Keratinocyte (primary cell): ENCODE measurements at regions not wholly inside any gene's neighbourhood (a gene's known extent, or its start where the extent isn't known, plus 50 kb on each side); places are given as distances from the start of the nearest gene placed in this dataset.

ENCODE experiments used
- DNase-seq: peaks from one replicate; pipeline ENCODE4 v3.0.0-alpha.2; 2011; ENCODE audit warnings: low read depth, missing footprints, low spot score
- FAIRE-seq: peaks from 2 replicates; lab custom pipeline; 2011; peaks lifted over from hg19 to GRCh38; lab: Jason Lieb, UNC
- H2AFZ ChIP-seq: 2 replicates; pipeline ENCODE4 v1.6.0; 2012; ENCODE audit warnings: low read length, control low read depth, inconsistent platforms; ENCODE audit not compliant: control insufficient read depth
- H3K27ac ChIP-seq: 2 replicates; pipeline ENCODE4 v1.5.1; 2011; ENCODE audit warnings: low read length; ENCODE audit not compliant: control insufficient read depth, insufficient read depth
- H3K27me3 ChIP-seq: 3 replicates; pipeline ENCODE4 v1.6.0; 2011; ENCODE audit warnings: low read length; ENCODE audit not compliant: control insufficient read depth, insufficient read depth; ENCODE audit errors: extremely low read depth
- H3K36me3 ChIP-seq, 2 experiments: 2 replicates in 1 of 2; 3 replicates in 1 of 2; pipeline ENCODE4 v1.5.1; 2011; ENCODE audit warnings: low read length in 2 of 2, mild to moderate bottlenecking in 1 of 2; ENCODE audit not compliant: control insufficient read depth in 2 of 2, insufficient read depth in 2 of 2; ENCODE audit errors: extremely low read depth in 1 of 2
- H3K4me1 ChIP-seq: 3 replicates; pipeline ENCODE4 v1.5.1; 2011; ENCODE audit warnings: low read length; ENCODE audit not compliant: control insufficient read depth, insufficient read depth; ENCODE audit errors: extremely low read depth
- H3K4me2 ChIP-seq: 3 replicates; pipeline ENCODE4 v1.6.0; 2011; ENCODE audit warnings: low read depth, low read length; ENCODE audit not compliant: control insufficient read depth, insufficient read depth; ENCODE audit errors: extremely low read depth
- H3K4me3 ChIP-seq, 3 experiments: fragments of 200-600 bp in 1 of 3; sonication (generic) in 1 of 3; 2 replicates in 2 of 3; 3 replicates in 1 of 3; pipeline ENCODE4 v1.5.1; 2011 to 2016; ENCODE audit warnings: low read length in 3 of 3, mild to moderate bottlenecking in 3 of 3, control low read depth in 2 of 3, inconsistent platforms in 1 of 3, low read depth in 1 of 3, mixed read lengths in 1 of 3, mixed run types in 1 of 3, moderate library complexity in 1 of 3; ENCODE audit not compliant: control insufficient read depth in 2 of 3, insufficient read depth in 2 of 3; ENCODE audit errors: extremely low read depth in 1 of 3
- H3K79me2 ChIP-seq: 2 replicates; pipeline ENCODE4 v1.6.0; 2012; ENCODE audit warnings: low read length; ENCODE audit not compliant: control insufficient read depth, insufficient read depth
- H3K9ac ChIP-seq: 3 replicates; pipeline ENCODE4 v1.6.0; 2011; ENCODE audit warnings: low read length; ENCODE audit not compliant: control insufficient read depth, insufficient read depth; ENCODE audit errors: extremely low read depth
- H3K9me1 ChIP-seq: 3 replicates; pipeline ENCODE4 v1.6.0; 2011; ENCODE audit warnings: low read length; ENCODE audit not compliant: control insufficient read depth, insufficient read depth; ENCODE audit errors: extremely low read depth
- H3K9me3 ChIP-seq: 2 replicates; pipeline ENCODE4 v1.5.1; 2012; ENCODE audit warnings: low read depth, low read length; ENCODE audit not compliant: control insufficient read depth
- H4K20me1 ChIP-seq: 3 replicates; pipeline ENCODE4 v1.6.0; 2011; ENCODE audit warnings: low read length; ENCODE audit not compliant: control insufficient read depth, insufficient read depth; ENCODE audit errors: extremely low read depth
- EZH2 ChIP-seq: IDR thresholded peaks from one replicate; pipeline ENCODE4 v1.6.1; 2012; ENCODE audit warnings: inconsistent platforms, mild to moderate bottlenecking, low read length, moderate library complexity
- dilution Hi-C: fragments of 300-500 bp; cut with MboI; formaldehyde crosslinking; loops from one replicate; pipeline ENCODE4 v1.7.0; 2020; ENCODE audit warnings: low sequenced_read_pairs; ENCODE audit not compliant: extremely low pct_ligation_motif_present
- TF ChIP-seq, protein P1 (sequence below), 3 experiments: IDR thresholded peaks in 1 of 3; conservative IDR thresholded peaks in 1 of 3; optimal IDR thresholded peaks in 1 of 3; 2 replicates in 2 of 3; 3 replicates in 1 of 3; pipeline versions ENCODE3 to v1.5.1; 2011; ENCODE audit warnings: low read length in 3 of 3, mild to moderate bottlenecking in 3 of 3, moderate library complexity in 2 of 3, control low read depth in 1 of 3, inconsistent platforms in 1 of 3; ENCODE audit not compliant: insufficient read depth in 2 of 3; ENCODE audit errors: extremely low read depth in 1 of 3

GRCh38 chr1:117270679-117271078 lies 60.0 kb upstream of the VTCN1 start:
- no peak overlapping the region for H3K4me2 ChIP-seq
- no peaks in the 10 kb centered on the region for H3K27me3 ChIP-seq
- H3K36me3 ChIP-seq = no peaks in the 10 kb centered on the region
- no peak overlapping the region for H2AFZ ChIP-seq
- dilution Hi-C loops = no loop called here
- H4K20me1 ChIP-seq = no peaks in the 10 kb centered on the region
- H3K9ac ChIP-seq = no peak overlapping the region
- H3K79me2 ChIP-seq = no peaks in the 10 kb centered on the region
- no peaks in the 10 kb centered on the region for H3K9me1 ChIP-seq
- TF ChIP-seq, protein P1, sequence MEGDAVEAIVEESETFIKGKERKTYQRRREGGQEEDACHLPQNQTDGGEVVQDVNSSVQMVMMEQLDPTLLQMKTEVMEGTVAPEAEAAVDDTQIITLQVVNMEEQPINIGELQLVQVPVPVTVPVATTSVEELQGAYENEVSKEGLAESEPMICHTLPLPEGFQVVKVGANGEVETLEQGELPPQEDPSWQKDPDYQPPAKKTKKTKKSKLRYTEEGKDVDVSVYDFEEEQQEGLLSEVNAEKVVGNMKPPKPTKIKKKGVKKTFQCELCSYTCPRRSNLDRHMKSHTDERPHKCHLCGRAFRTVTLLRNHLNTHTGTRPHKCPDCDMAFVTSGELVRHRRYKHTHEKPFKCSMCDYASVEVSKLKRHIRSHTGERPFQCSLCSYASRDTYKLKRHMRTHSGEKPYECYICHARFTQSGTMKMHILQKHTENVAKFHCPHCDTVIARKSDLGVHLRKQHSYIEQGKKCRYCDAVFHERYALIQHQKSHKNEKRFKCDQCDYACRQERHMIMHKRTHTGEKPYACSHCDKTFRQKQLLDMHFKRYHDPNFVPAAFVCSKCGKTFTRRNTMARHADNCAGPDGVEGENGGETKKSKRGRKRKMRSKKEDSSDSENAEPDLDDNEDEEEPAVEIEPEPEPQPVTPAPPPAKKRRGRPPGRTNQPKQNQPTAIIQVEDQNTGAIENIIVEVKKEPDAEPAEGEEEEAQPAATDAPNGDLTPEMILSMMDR (optimal IDR thresholded peaks at IDR 0.05 in 1 of 3, IDR thresholded peaks at IDR 0.05 in 1 of 3, conservative IDR thresholded peaks at IDR 0.05 in 1 of 3; ENCODE audit: extremely low read depth in 1 of 3, insufficient read depth in 2 of 3, low read length in 3 of 3) = no peak
- no peak for TF ChIP-seq EZH2
- H3K4me3 ChIP-seq = no peak overlapping the region
- no peaks in the 10 kb centered on the region for H3K9me3 ChIP-seq
- DNase-seq (no peak), FAIRE-seq (no peak)
- H3K4me1 ChIP-seq = no peaks in the 10 kb centered on the region
- H3K27ac ChIP-seq = no peak overlapping the region

- Histone ChIP-seq H3K27ac (no peak overlapping the region), H3K79me2 (no peaks in the 10 kb centered on the region), H4K20me1 (no peaks in the 10 kb centered on the region), H3K27me3 (no peaks in the 10 kb centered on the region), H3K4me2 (no peak overlapping the region), H2AFZ (no peak overlapping the region), H3K9me3 (no peaks in the 10 kb centered on the region), H3K9me1 (no peaks in the 10 kb centered on the region), H3K36me3 (no peaks in the 10 kb centered on the region), H3K4me1 (no peaks in the 10 kb centered on the region), H3K4me3 (no peak overlapping the region), H3K9ac (no peak overlapping the region)
- dilution Hi-C loops = no loop called here
- no peak for DNase-seq
- no peak for FAIRE-seq
- TF ChIP-seq EZH2 = no peak
- TF ChIP-seq, protein P1 (optimal IDR thresholded peaks at IDR 0.05 in 1 of 3, IDR thresholded peaks at IDR 0.05 in 1 of 3, conservative IDR thresholded peaks at IDR 0.05 in 1 of 3; ENCODE audit: extremely low read depth in 1 of 3, insufficient read depth in 2 of 3, low read length in 3 of 3) = no peak
Measured at GRCh38 chr1:117268535-117269455, 58.1 kb upstream of the VTCN1 start.
